NCI-H2107 (cell line): ENCODE measurements at regions not wholly inside any gene's neighbourhood (a gene's known extent, or its start where the extent isn't known, plus 50 kb on each side); places are given as distances from the start of the nearest gene placed in this dataset.

Experiments
- DNase-seq: peaks from one replicate; lab custom pipeline; 2025; lab: John Stamatoyannopoulos, UW

GRCh38 chrX:15915959-15916703 is 61.5 kb upstream of the AP1S2 start:
- no peak for DNase-seq

DNA sequence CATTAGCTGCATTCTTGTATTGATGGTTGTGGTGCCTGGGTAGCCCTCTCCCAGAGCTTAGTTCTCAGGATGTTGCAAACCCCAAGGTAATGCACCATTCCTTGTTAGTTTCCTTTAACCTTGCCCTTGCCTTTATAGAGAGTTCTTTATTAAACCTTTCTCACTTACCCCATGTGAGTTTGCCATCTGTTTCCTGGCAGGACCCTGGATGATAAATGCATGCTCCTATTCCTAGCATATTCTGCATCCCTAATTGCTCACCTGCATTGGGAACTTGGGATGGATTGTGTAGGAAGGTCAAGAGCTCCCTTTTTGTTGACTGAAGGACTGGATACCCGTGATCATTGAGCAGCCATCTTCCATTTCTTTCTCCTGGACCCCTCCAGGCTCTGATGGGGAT is 59.9 kb upstream of the AP1S2 start:
- DNase-seq, result no peak

GRCh38 chrX:15913146-15913545 is 58.5 kb upstream of the AP1S2 start:
- DNase-seq, result no peak

GRCh38 chrX:15911734-15912550 is 57.3 kb upstream of the AP1S2 start:
- no peak for DNase-seq

GRCh38 chrX:15909605-15910004 is 55.0 kb upstream of the AP1S2 start:
- no peak for DNase-seq

- DNase-seq, result peak; percentile 3
Observed at GRCh38 chrX:15908603-15909290, 54.1 kb upstream of the AP1S2 start.

- DNase-seq, result no peak
Observed at GRCh38 chrX:15906041-15906943, 51.7 kb upstream of the AP1S2 start.
